GM13977 (cell line): ENCODE measurements at regions not wholly inside any gene's neighbourhood (a gene's known extent, or its start where the extent isn't known, plus 50 kb on each side); places are given as distances from the start of the nearest gene placed in this dataset.

Experiments
- DNase-seq: peaks from one replicate; pipeline ENCODE4 v3.0.0; 2012; ENCODE audit warnings: low spot score
- CTCF ChIP-seq: IDR thresholded peaks from 2 replicates; pipeline ENCODE4 v1.5.1; 2012; ENCODE audit warnings: mild to moderate bottlenecking, control low read depth; ENCODE audit not compliant: insufficient read depth; ENCODE audit errors: extremely low read depth, missing control alignments
- in situ Hi-C: fragments of 300-500 bp; cut with MboI; formaldehyde crosslinking; loops from one replicate; pipeline ENCODE4 v1.12.0; 2022; ENCODE audit warnings: low sequenced_read_pairs, low pct_unique_long_range_greater_than_20kb, mixed read lengths, inconsistent platforms; ENCODE audit not compliant: unreplicated experiment

- in situ Hi-C loops, result no loop called here
- no peak for DNase-seq
- TF ChIP-seq CTCF, result no peak
These were observed 151.2 kb upstream of the ALKAL2 start for GRCh38 chr2:439077-439476.

GRCh38 chr2:437756-438393 is 150.0 kb upstream of the ALKAL2 start:
- DNase-seq, result peak; percentile 77
- TF ChIP-seq CTCF, result no peak
- in situ Hi-C loops, result no loop called here

GRCh38 chr2:437180-437579 is 149.3 kb upstream of the ALKAL2 start:
- no peak for DNase-seq
- TF ChIP-seq CTCF, result no peak
- in situ Hi-C loops, result no loop called here

GRCh38 chr2:436205-436604 is 148.3 kb upstream of the ALKAL2 start:
- no peak for DNase-seq
- no peak for TF ChIP-seq CTCF
- in situ Hi-C loops, result no loop called here

GRCh38 chr2:434625-435024 is 146.7 kb upstream of the ALKAL2 start:
- in situ Hi-C loops, result no loop called here
- no peak for TF ChIP-seq CTCF
- DNase-seq, result no peak

GRCh38 chr2:433216-433615 is 145.3 kb upstream of the ALKAL2 start:
- in situ Hi-C loops, result no loop called here
- no peak for TF ChIP-seq CTCF

GRCh38 chr2:430291-431040 is 142.6 kb upstream of the ALKAL2 start:
- in situ Hi-C loops, result no loop called here

More at GRCh38 chr2:433216-433615, 145.3 kb upstream of the ALKAL2 start:
- DNase-seq, result no peak

More at GRCh38 chr2:430291-431040, 142.6 kb upstream of the ALKAL2 start:
- no peak for TF ChIP-seq CTCF
- DNase-seq, result no peak
